Caco-2 (cell line): ENCODE measurements at regions not wholly inside any gene's neighbourhood (a gene's known extent, or its start where the extent isn't known, plus 50 kb on each side); places are given as distances from the start of the nearest gene placed in this dataset.

Source experiments
- BruUV-seq: library from RNA; stranded (reverse); fragments of 400-500 nt; replicated peaks from 2 replicates; lab custom pipeline; 2021; lab: Mats Ljungman, UMichigan
- CTCF ChIA-PET: fragments of 300-600 bp; sonication (Branson Sonifier 250); formaldehyde crosslinking; loops from one replicate; lab custom pipeline; 2022; ENCODE audit warnings: antibody characterized with exemption; lab: Charles Lee
- POLR2A ChIA-PET: fragments of 300-600 bp; sonication (Branson Sonifier 250); formaldehyde crosslinking; loops from one replicate; lab custom pipeline; 2022; ENCODE audit warnings: antibody characterized with exemption; lab: Charles Lee
- DNase-seq, 2 experiments: peaks; one replicate each; pipeline versions ENCODE4 v3.0.0 to v3.0.0-alpha.2; 2020 to 2022
- H3K27me3 ChIP-seq: replicated peaks from 2 replicates; pipeline ENCODE4 v1.6.0; 2011; ENCODE audit warnings: low read length; ENCODE audit not compliant: control insufficient read depth, insufficient read depth
- H3K36me3 ChIP-seq: 2 replicates; pipeline ENCODE4 v1.5.1; 2011; ENCODE audit warnings: low read length; ENCODE audit not compliant: control insufficient read depth, insufficient read depth
- H3K4me1 ChIP-seq: fragments of 250-450 bp; sonication (Bioruptor Pico); 2 replicates; pipeline ENCODE4 v1.5.1; 2020; ENCODE audit warnings: mild to moderate bottlenecking
- H3K4me3 ChIP-seq: 2 replicates; pipeline ENCODE4 v1.5.1; 2011; ENCODE audit warnings: low read depth, mild to moderate bottlenecking, control low read depth, low read length
- H3K9me3 ChIP-seq: fragments of 250-450 bp; sonication (Bioruptor Pico); 2 replicates; pipeline ENCODE4 v1.5.1; 2020; ENCODE audit warnings: mild to moderate bottlenecking, moderate library complexity
- H3K27ac Mint-ChIP-seq: one replicate; pipeline ENCODE4 v1.8.0; 2022; ENCODE audit warnings: mixed read lengths; ENCODE audit not compliant: unreplicated experiment
- H3K27me3 Mint-ChIP-seq: one replicate; pipeline ENCODE4 v1.8.0; 2022; ENCODE audit warnings: mixed read lengths; ENCODE audit not compliant: insufficient read depth, unreplicated experiment
- H3K36me3 Mint-ChIP-seq: one replicate; pipeline ENCODE4 v1.8.0; 2022; ENCODE audit warnings: mild to moderate bottlenecking, mixed read lengths; ENCODE audit not compliant: insufficient read depth, unreplicated experiment
- H3K4me1 Mint-ChIP-seq: one replicate; pipeline ENCODE4 v1.8.0; 2022; ENCODE audit warnings: low read depth, mixed read lengths; ENCODE audit not compliant: unreplicated experiment
- H3K4me3 Mint-ChIP-seq: one replicate; pipeline ENCODE4 v1.8.0; 2022; ENCODE audit warnings: mild to moderate bottlenecking, moderate library complexity, mixed read lengths; ENCODE audit not compliant: unreplicated experiment
- H3K9me3 Mint-ChIP-seq: one replicate; pipeline ENCODE4 v1.8.0; 2022; ENCODE audit warnings: mixed read lengths; ENCODE audit not compliant: unreplicated experiment
- intact Hi-C: fragments of 100-400 bp; cut with micrococcal nuclease; formaldehyde crosslinking; loops from one replicate; pipeline ENCODE4 v1.10.0; 2022; ENCODE audit not compliant: unreplicated experiment
- TF ChIP-seq, protein P1 (sequence below), 2 experiments: fragments of 200-600 bp in 1 of 2; IDR thresholded peaks; 1 replicate in 1 of 2; 2 replicates in 1 of 2; pipeline versions ENCODE4 v1.5.1 to v1.8.0; 2011 to 2022; ENCODE audit warnings: antibody characterized with exemption in 1 of 2, control low read depth in 1 of 2, inconsistent platforms in 1 of 2, low read depth in 1 of 2, low read length in 1 of 2, mild to moderate bottlenecking in 1 of 2, moderate library complexity in 1 of 2; ENCODE audit not compliant: insufficient read depth in 1 of 2, severe bottlenecking in 1 of 2, unreplicated experiment in 1 of 2

DNA sequence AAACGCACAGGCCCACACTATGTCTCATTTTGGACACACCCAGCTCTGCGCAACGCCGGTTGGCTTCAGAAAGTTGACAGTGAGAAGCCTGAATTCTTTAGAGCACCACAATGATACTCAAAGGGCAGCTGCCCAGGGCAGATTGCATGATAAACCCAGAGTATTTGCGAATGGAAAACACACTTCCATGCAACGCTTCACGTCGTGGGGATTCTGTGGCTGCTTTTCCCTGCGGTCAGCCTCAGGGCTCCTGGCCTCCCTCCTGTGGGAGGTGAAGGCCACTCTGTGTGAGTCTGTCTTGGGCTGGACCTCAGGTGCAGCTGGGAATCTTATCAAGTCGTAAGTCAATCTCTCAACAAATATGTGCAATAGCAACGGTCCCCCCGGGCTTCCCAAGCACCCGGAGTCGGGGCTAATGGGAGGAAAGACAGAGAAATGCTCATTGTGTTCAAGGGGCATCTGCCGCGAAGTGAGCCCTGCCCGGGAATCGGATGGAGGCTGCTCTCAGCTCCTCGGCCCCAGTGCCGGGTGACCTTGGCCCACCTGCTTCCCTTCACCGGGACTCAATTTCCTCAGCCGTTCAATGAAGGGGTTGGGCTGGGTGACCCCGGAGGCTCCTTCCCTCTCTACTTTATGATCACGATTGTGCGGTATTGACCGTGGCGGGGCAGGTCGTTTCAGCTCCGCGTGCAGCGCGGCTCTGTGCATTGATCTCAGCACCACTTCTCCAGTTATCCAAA, 623.6 kb downstream of the BRD1 start:
- peaks cover 23% of the 10 kb centered on the region for H3K27me3 Mint-ChIP-seq
- H3K4me1 Mint-ChIP-seq, result no peaks in the 10 kb centered on the region
- ChIA-PET POLR2A (no interaction called here), CTCF (no interaction called here)
- no TSS peak for BruUV-seq
- intact Hi-C loops, result no loop called here
- peaks cover 4% of the 10 kb centered on the region for H3K36me3 Mint-ChIP-seq
- H3K36me3 ChIP-seq, result no peaks in the 10 kb centered on the region
- H3K4me3 Mint-ChIP-seq, result no peak overlapping the region
- DNase-seq, result peak in 1 of 2 experiments; percentile 9
- no peaks in the 10 kb centered on the region for H3K9me3 Mint-ChIP-seq
- H3K4me1 ChIP-seq, result no peaks in the 10 kb centered on the region
- TF ChIP-seq, protein P1, sequence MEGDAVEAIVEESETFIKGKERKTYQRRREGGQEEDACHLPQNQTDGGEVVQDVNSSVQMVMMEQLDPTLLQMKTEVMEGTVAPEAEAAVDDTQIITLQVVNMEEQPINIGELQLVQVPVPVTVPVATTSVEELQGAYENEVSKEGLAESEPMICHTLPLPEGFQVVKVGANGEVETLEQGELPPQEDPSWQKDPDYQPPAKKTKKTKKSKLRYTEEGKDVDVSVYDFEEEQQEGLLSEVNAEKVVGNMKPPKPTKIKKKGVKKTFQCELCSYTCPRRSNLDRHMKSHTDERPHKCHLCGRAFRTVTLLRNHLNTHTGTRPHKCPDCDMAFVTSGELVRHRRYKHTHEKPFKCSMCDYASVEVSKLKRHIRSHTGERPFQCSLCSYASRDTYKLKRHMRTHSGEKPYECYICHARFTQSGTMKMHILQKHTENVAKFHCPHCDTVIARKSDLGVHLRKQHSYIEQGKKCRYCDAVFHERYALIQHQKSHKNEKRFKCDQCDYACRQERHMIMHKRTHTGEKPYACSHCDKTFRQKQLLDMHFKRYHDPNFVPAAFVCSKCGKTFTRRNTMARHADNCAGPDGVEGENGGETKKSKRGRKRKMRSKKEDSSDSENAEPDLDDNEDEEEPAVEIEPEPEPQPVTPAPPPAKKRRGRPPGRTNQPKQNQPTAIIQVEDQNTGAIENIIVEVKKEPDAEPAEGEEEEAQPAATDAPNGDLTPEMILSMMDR (IDR thresholded peaks at IDR 0.05; ENCODE audit: insufficient read depth in 1 of 2, low read depth in 1 of 2, low read length in 1 of 2, severe bottlenecking in 1 of 2, unreplicated experiment in 1 of 2), result no peak
- H3K9me3 ChIP-seq, result no peaks in the 10 kb centered on the region
- H3K4me3 ChIP-seq, result no peak overlapping the region
- H3K27ac Mint-ChIP-seq, result no peak overlapping the region
- H3K27me3 ChIP-seq, result no peaks in the 10 kb centered on the region

DNA sequence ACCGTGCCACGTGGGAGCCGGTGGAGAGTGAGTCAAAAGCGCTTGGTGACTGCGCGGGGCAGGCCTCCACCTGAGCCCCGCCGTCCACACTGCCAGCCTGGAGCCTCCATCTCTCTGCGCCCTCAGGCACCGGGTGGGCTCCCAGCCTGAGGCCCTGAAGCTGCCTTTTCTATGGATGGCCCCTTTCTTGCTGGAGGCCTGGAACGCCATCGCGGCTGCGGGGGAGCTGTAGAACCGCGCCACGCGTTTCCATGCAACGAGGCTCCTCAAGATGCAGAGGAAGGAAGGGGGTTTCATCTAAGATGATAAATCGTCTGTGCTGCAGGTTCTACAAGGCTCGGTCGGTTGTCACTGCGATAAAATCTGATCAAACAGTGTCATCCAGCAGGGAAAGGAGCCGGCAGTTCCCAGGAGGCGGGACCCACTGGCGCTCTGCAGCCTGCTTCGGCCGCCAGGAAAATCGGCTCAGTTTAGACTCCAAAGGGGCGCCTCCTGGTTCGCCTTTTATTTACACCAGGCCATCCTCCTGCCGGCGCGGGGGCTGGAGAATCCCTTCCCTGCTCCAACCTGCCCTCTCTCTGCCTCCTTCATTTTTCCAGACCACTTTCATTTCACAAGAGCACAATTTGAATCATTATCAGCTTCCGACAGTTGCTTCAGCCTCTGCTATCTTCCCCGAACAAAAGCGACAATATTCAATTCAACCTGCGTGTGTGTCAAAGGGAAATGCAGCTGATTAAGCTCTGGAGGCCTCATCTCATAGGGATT, 624.4 kb downstream of the BRD1 start:
- Mint-ChIP-seq H3K27ac (no peak overlapping the region), H3K4me1 (no peaks in the 10 kb centered on the region), H3K9me3 (no peaks in the 10 kb centered on the region), H3K4me3 (no peak overlapping the region), H3K36me3 (peaks cover 4% of the 10 kb centered on the region), H3K27me3 (peaks cover 23% of the 10 kb centered on the region)
- H3K4me1 ChIP-seq, result no peaks in the 10 kb centered on the region
- no peaks in the 10 kb centered on the region for H3K27me3 ChIP-seq
- TF ChIP-seq, protein P1 (IDR thresholded peaks at IDR 0.05; ENCODE audit: insufficient read depth in 1 of 2, low read depth in 1 of 2, low read length in 1 of 2, severe bottlenecking in 1 of 2, unreplicated experiment in 1 of 2), result no peak
- ChIA-PET CTCF (no interaction called here), POLR2A (no interaction called here)
- no TSS peak for BruUV-seq
- H3K9me3 ChIP-seq, result no peaks in the 10 kb centered on the region
- no peak overlapping the region for H3K4me3 ChIP-seq
- intact Hi-C loops, result no loop called here
- H3K36me3 ChIP-seq, result no peaks in the 10 kb centered on the region
- DNase-seq, result peak in 1 of 2 experiments; percentile 5

DNA sequence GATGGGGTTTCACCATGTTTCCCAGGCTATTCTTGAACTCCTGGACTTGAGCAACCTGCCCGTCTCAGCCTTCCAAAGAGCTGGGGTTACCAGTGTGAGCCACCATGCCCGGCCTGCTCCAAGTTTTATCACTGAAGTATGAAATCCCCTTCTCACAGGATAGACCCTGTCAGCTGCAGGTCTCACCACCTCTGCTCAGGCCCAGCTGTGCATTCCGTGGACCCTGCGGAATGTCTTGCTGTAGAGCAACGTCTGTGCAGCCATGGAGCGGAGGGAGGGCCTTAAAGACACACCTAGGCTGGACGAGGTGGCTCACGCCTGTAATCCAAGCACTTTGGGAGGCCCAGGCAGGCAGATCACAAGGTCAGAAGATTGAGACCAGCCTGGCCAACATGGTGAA, 625.4 kb downstream of the BRD1 start:
- Histone ChIP-seq H3K9me3 (no peaks in the 10 kb centered on the region), H3K36me3 (no peaks in the 10 kb centered on the region), H3K4me1 (no peaks in the 10 kb centered on the region), H3K4me3 (no peak overlapping the region), H3K27me3 (no peaks in the 10 kb centered on the region)
- DNase-seq, result peak in 1 of 2 experiments; percentile 3
- H3K27ac Mint-ChIP-seq, result no peak overlapping the region
- no peak overlapping the region for H3K4me3 Mint-ChIP-seq
- H3K27me3 Mint-ChIP-seq, result peaks cover 23% of the 10 kb centered on the region
- BruUV-seq, result no TSS peak
- ChIA-PET CTCF (no interaction called here), POLR2A (no interaction called here)
- no peaks in the 10 kb centered on the region for H3K4me1 Mint-ChIP-seq
- intact Hi-C loops, result no loop called here
- peaks cover 4% of the 10 kb centered on the region for H3K36me3 Mint-ChIP-seq
- H3K9me3 Mint-ChIP-seq, result no peaks in the 10 kb centered on the region
- TF ChIP-seq, protein P1 (IDR thresholded peaks at IDR 0.05; ENCODE audit: insufficient read depth in 1 of 2, low read depth in 1 of 2, low read length in 1 of 2, severe bottlenecking in 1 of 2, unreplicated experiment in 1 of 2), result no peak
